ENCODE measurements at regions not wholly inside any gene's neighbourhood (a gene's known extent, or its start where the extent isn't known, plus 50 kb on each side); places are given as distances from the start of the nearest gene placed in this dataset.

- no peak for DNase-seq (ENCODE audit: low read depth in 2 of 2)
These were observed 187.8 kb downstream of the CRPPA start for GRCh38 chr7:16233517-16233916.

GRCh38 chr7:16232273-16232672 is 189.1 kb downstream of the CRPPA start:
- DNase-seq (ENCODE audit: low read depth in 2 of 2), result no peak

- peak; percentile 5 to 15 for DNase-seq (ENCODE audit: low read depth in 2 of 2)
These were observed 197.2 kb downstream of the CRPPA start for GRCh38 chr7:16223963-16224707.

- no peak for DNase-seq (ENCODE audit: low read depth in 2 of 2)
These were observed 208.7 kb downstream of the CRPPA start for GRCh38 chr7:16212610-16213009.

- DNase-seq (ENCODE audit: low read depth in 2 of 2), result no peak
These were observed 209.3 kb downstream of the CRPPA start for GRCh38 chr7:16212032-16212431.

- no peak for DNase-seq (ENCODE audit: low read depth in 2 of 2)
These were observed 209.9 kb downstream of the CRPPA start for GRCh38 chr7:16211402-16211925.

GRCh38 chr7:16210171-16210570 is 211.2 kb downstream of the CRPPA start:
- DNase-seq (ENCODE audit: low read depth in 2 of 2), result no peak

GRCh38 chr7:16207321-16207720 is 214.0 kb downstream of the CRPPA start:
- DNase-seq (ENCODE audit: low read depth in 2 of 2), result no peak

- no peak for DNase-seq (ENCODE audit: low read depth in 2 of 2)
These were observed 215.9 kb downstream of the CRPPA start for GRCh38 chr7:16205466-16205865.

- no peak for DNase-seq (ENCODE audit: low read depth in 2 of 2)
These were observed 216.4 kb downstream of the CRPPA start for GRCh38 chr7:16204953-16205352.

- no peak for DNase-seq (ENCODE audit: low read depth in 2 of 2)
These were observed 218.3 kb downstream of the CRPPA start for GRCh38 chr7:16203065-16203464.

- no peak for DNase-seq (ENCODE audit: low read depth in 2 of 2)
These were observed 219.0 kb downstream of the CRPPA start for GRCh38 chr7:16202303-16202702.

GRCh38 chr7:16200591-16200990 is 220.7 kb downstream of the CRPPA start:
- DNase-seq (ENCODE audit: low read depth in 2 of 2), result no peak

- no peak for DNase-seq (ENCODE audit: low read depth in 2 of 2)
These were observed 227.7 kb downstream of the CRPPA start for GRCh38 chr7:16193631-16194030.

GRCh38 chr7:16189026-16189715 is 232.2 kb downstream of the CRPPA start:
- no peak for DNase-seq (ENCODE audit: low read depth in 2 of 2)

- no peak for DNase-seq (ENCODE audit: low read depth in 2 of 2)
These were observed 234.2 kb downstream of the CRPPA start for GRCh38 chr7:16187131-16187530.

GRCh38 chr7:16178585-16178984 is 242.8 kb downstream of the CRPPA start:
- DNase-seq (ENCODE audit: low read depth in 2 of 2), result no peak

GRCh38 chr7:16178092-16178491 is 243.2 kb downstream of the CRPPA start:
- DNase-seq (ENCODE audit: low read depth in 2 of 2), result no peak

GRCh38 chr7:16174253-16174652 is 247.1 kb downstream of the CRPPA start:
- no peak for DNase-seq (ENCODE audit: low read depth in 2 of 2)

- no peak for DNase-seq (ENCODE audit: low read depth in 2 of 2)
These were observed 249.0 kb downstream of the CRPPA start for GRCh38 chr7:16172366-16172765.

- no peak for DNase-seq (ENCODE audit: low read depth in 2 of 2)
These were observed 249.4 kb downstream of the CRPPA start for GRCh38 chr7:16171928-16172327.

GRCh38 chr7:16170671-16171070 is 250.7 kb downstream of the CRPPA start:
- DNase-seq (ENCODE audit: low read depth in 2 of 2), result no peak

- no peak for DNase-seq (ENCODE audit: low read depth in 2 of 2)
These were observed 251.8 kb downstream of the CRPPA start for GRCh38 chr7:16169537-16169936.

Measured in stimulated activated CD8-positive, alpha-beta memory T cell treated with anti-CD3 and anti-CD28 coated beads, Interleukin-2, amount 100 ng/mL, for 48 hours (primary cell).